Gastrocnemius medialis (tissue), 4 donors: ENCODE measurements at regions not wholly inside any gene's neighbourhood (a gene's known extent, or its start where the extent isn't known, plus 50 kb on each side); places are given as distances from the start of the nearest gene placed in this dataset.

ENCODE experiments used
- POLR2A ChIP-seq, 2 donors: fragments of 450-650 bp; IDR thresholded peaks; one replicate each; pipeline ENCODE4 v1.6.1; 2017; ENCODE audit warnings: antibody characterized with exemption in 2 of 2, mild to moderate bottlenecking in 2 of 2, moderate library complexity in 2 of 2
- TF ChIP-seq, protein P1 (sequence below), 5 experiments: fragments of 450-650 bp in 3 of 5; fragments of 200-600 bp in 2 of 5; sonication (generic) in 2 of 5; IDR thresholded peaks in 4 of 5; conservative IDR thresholded peaks in 1 of 5; 1 replicate in 4 of 5; 2 replicates in 1 of 5; pipeline ENCODE4 v1.5.1; 2016 to 2019; ENCODE audit warnings: antibody characterized with exemption in 5 of 5, mild to moderate bottlenecking in 3 of 5, moderate library complexity in 3 of 5

DNA sequence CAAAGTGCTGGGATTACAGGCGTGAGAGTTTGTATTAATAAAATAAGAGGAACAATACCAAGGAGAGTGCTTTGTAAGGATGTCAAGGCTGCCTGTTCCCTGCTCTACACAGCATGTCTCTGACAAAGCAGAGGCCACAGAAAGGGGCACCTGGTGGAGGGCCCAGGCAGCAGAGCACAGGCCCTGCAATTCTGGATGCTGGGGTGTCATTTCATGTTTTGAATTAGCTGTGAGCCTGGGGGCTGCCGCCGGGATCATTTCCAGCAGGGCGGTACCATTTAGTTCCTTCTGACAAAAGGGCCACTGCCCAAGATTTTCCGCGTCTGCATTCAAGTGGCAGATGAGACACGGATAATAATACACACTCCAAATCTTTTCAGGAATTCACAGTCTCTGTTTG lies 396.9 kb downstream of the GADD45G start:
- TF ChIP-seq POLR2A (IDR thresholded peaks at IDR 0.05): no peak
- TF ChIP-seq, protein P1, sequence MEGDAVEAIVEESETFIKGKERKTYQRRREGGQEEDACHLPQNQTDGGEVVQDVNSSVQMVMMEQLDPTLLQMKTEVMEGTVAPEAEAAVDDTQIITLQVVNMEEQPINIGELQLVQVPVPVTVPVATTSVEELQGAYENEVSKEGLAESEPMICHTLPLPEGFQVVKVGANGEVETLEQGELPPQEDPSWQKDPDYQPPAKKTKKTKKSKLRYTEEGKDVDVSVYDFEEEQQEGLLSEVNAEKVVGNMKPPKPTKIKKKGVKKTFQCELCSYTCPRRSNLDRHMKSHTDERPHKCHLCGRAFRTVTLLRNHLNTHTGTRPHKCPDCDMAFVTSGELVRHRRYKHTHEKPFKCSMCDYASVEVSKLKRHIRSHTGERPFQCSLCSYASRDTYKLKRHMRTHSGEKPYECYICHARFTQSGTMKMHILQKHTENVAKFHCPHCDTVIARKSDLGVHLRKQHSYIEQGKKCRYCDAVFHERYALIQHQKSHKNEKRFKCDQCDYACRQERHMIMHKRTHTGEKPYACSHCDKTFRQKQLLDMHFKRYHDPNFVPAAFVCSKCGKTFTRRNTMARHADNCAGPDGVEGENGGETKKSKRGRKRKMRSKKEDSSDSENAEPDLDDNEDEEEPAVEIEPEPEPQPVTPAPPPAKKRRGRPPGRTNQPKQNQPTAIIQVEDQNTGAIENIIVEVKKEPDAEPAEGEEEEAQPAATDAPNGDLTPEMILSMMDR (IDR thresholded peaks at IDR 0.05 in 4 of 5, conservative IDR thresholded peaks at IDR 0.05 in 1 of 5): no peak
